ENCODE measurements at regions not wholly inside any gene's neighbourhood (a gene's known extent, or its start where the extent isn't known, plus 50 kb on each side); places are given as distances from the start of the nearest gene placed in this dataset.

- Histone ChIP-seq H3K4me3 (no peak overlapping the region), H3K27ac (no peak overlapping the region), H3K9me3 (no peaks in the 10 kb centered on the region), H3K27me3 (replicated peaks; ENCODE audit: insufficient read depth) (no peaks in the 10 kb centered on the region), H3K4me1 (replicated peaks) (no peaks in the 10 kb centered on the region), H3K36me3 (no peaks in the 10 kb centered on the region)
- intact Hi-C loops (cut with DNase I), result no loop called here
- 79% methylated on average over 4 of the region's 4 CpGs for WGBS
- no peak for DNase-seq (ENCODE audit: low spot score)
- TF ChIP-seq CTCF (IDR thresholded peaks at IDR 0.05) (no peak), POLR2A (IDR thresholded peaks at IDR 0.05) (no peak), POLR2AphosphoS5 (IDR thresholded peaks at IDR 0.05) (no peak)
Observed at GRCh38 chr11:104819603-104820002, 78.7 kb downstream of the CASP12 start.

GRCh38 chr11:104819107-104819506 is 79.2 kb downstream of the CASP12 start:
- Histone ChIP-seq H3K36me3 (no peaks in the 10 kb centered on the region), H3K27ac (no peak overlapping the region), H3K27me3 (replicated peaks; ENCODE audit: insufficient read depth) (no peaks in the 10 kb centered on the region), H3K4me1 (replicated peaks) (no peaks in the 10 kb centered on the region), H3K4me3 (no peak overlapping the region), H3K9me3 (no peaks in the 10 kb centered on the region)
- TF ChIP-seq POLR2AphosphoS5 (IDR thresholded peaks at IDR 0.05) (no peak), CTCF (IDR thresholded peaks at IDR 0.05) (no peak), POLR2A (IDR thresholded peaks at IDR 0.05) (no peak)
- no peak for DNase-seq (ENCODE audit: low spot score)
- intact Hi-C loops (cut with DNase I), result no loop called here

GRCh38 chr11:104817973-104818372 is 80.3 kb downstream of the CASP12 start:
- TF ChIP-seq CTCF (IDR thresholded peaks at IDR 0.05), result no peak

GRCh38 chr11:104813532-104813931 is 84.7 kb downstream of the CASP12 start:
- Histone ChIP-seq H3K4me3 (no peak overlapping the region), H3K27me3 (replicated peaks; ENCODE audit: insufficient read depth) (no peaks in the 10 kb centered on the region), H3K27ac (no peak overlapping the region), H3K4me1 (replicated peaks) (no peaks in the 10 kb centered on the region), H3K36me3 (no peaks in the 10 kb centered on the region), H3K9me3 (no peaks in the 10 kb centered on the region)
- DNase-seq (ENCODE audit: low spot score), result no peak
- intact Hi-C loops (cut with DNase I), result no loop called here
- 81% methylated on average over 2 of the region's 2 CpGs for WGBS
- no peak for TF ChIP-seq POLR2AphosphoS5 (IDR thresholded peaks at IDR 0.05)

More at GRCh38 chr11:104817973-104818372, 80.3 kb downstream of the CASP12 start:
- H3K4me1 ChIP-seq (replicated peaks), result no peaks in the 10 kb centered on the region
- H3K36me3 ChIP-seq, result no peaks in the 10 kb centered on the region
- H3K27me3 ChIP-seq (replicated peaks; ENCODE audit: insufficient read depth), result no peaks in the 10 kb centered on the region
- H3K4me3 ChIP-seq, result no peak overlapping the region
- H3K27ac ChIP-seq, result no peak overlapping the region
- 70% methylated on average over 3 of the region's 3 CpGs for WGBS
- intact Hi-C loops (cut with DNase I), result no loop called here
- no peaks in the 10 kb centered on the region for H3K9me3 ChIP-seq
- no peak for DNase-seq (ENCODE audit: low spot score)

- intact Hi-C loops (cut with DNase I), result no loop called here
- Histone ChIP-seq H3K27ac (no peak overlapping the region), H3K9me3 (no peaks in the 10 kb centered on the region), H3K27me3 (replicated peaks; ENCODE audit: insufficient read depth) (no peaks in the 10 kb centered on the region), H3K4me3 (no peak overlapping the region), H3K36me3 (no peaks in the 10 kb centered on the region), H3K4me1 (replicated peaks) (no peaks in the 10 kb centered on the region)
- WGBS, result 87% methylated on average over 8 of the region's 8 CpGs
- TF ChIP-seq POLR2AphosphoS5 (IDR thresholded peaks at IDR 0.05) (no peak), CTCF (IDR thresholded peaks at IDR 0.05) (no peak), POLR2A (IDR thresholded peaks at IDR 0.05) (no peak)
- no peak for DNase-seq (ENCODE audit: low spot score)
Observed at GRCh38 chr11:104812103-104812788, 86.0 kb downstream of the CASP12 start.
